ENCODE measurements at regions not wholly inside any gene's neighbourhood (a gene's known extent, or its start where the extent isn't known, plus 50 kb on each side); places are given as distances from the start of the nearest gene placed in this dataset.

GRCh38 chr5:117594166-117594565, 1019.5 kb upstream of the SEMA6A start:
- Histone ChIP-seq H4K8ac (ENCODE audit: low read depth, low read length) (no peak overlapping the region), H3K23ac (ENCODE audit: low read length) (no peak overlapping the region), H3K27ac (ENCODE audit: low read depth, low read length) (no peak overlapping the region), H3K18ac (ENCODE audit: low read length) (no peak overlapping the region), H3K4me3 (ENCODE audit: low read length) (no peak overlapping the region), H3K36me3 (ENCODE audit: control insufficient read depth, insufficient read depth, low read length) (no peaks in the 10 kb centered on the region), H2BK15ac (replicated peaks; ENCODE audit: low read depth) (no peak overlapping the region), H2BK120ac (ENCODE audit: low read depth, low read length) (no peak overlapping the region), H3K56ac (ENCODE audit: low read length) (no peak overlapping the region), H3K79me1 (ENCODE audit: low read length) (no peaks in the 10 kb centered on the region), H3K4me2 (ENCODE audit: low read length) (no peak overlapping the region), H2BK5ac (ENCODE audit: low read length) (no peak overlapping the region), H3K9ac (ENCODE audit: low read length) (no peak overlapping the region), H3K4ac (ENCODE audit: low read depth, low read length) (no peak overlapping the region), H3K79me2 (ENCODE audit: control insufficient read depth, insufficient read depth, low read length) (no peaks in the 10 kb centered on the region), H3K4me1 (ENCODE audit: control insufficient read depth, low read depth, low read length) (no peaks in the 10 kb centered on the region), H2AK5ac (ENCODE audit: low read length) (no peak overlapping the region), H4K5ac (ENCODE audit: low read length) (no peak overlapping the region), H3K27me3 (ENCODE audit: insufficient read depth, low read length, poor library complexity) (no peaks in the 10 kb centered on the region)
- no CpG with 5 or more reads among the region's 4 CpGs for WGBS (ENCODE audit: extremely low coverage, insufficient coverage, low lambda C conversion rate)
- peak; percentile 2 for DNase-seq

GRCh38 chr5:117590944-117591343, 1016.3 kb upstream of the SEMA6A start:
- Histone ChIP-seq H3K79me2 (ENCODE audit: control insufficient read depth, insufficient read depth, low read length) (no peaks in the 10 kb centered on the region), H3K27me3 (ENCODE audit: insufficient read depth, low read length, poor library complexity) (no peaks in the 10 kb centered on the region), H3K9ac (ENCODE audit: low read length) (no peak overlapping the region), H3K23ac (ENCODE audit: low read length) (no peak overlapping the region), H2BK120ac (ENCODE audit: low read depth, low read length) (no peak overlapping the region), H3K18ac (ENCODE audit: low read length) (no peak overlapping the region), H3K4ac (ENCODE audit: low read depth, low read length) (no peak overlapping the region), H3K56ac (ENCODE audit: low read length) (no peak overlapping the region), H2BK5ac (ENCODE audit: low read length) (no peak overlapping the region), H3K4me3 (ENCODE audit: low read length) (no peak overlapping the region), H4K8ac (ENCODE audit: low read depth, low read length) (no peak overlapping the region), H3K27ac (ENCODE audit: low read depth, low read length) (no peak overlapping the region), H3K36me3 (ENCODE audit: control insufficient read depth, insufficient read depth, low read length) (no peaks in the 10 kb centered on the region), H3K4me1 (ENCODE audit: control insufficient read depth, low read depth, low read length) (no peaks in the 10 kb centered on the region), H4K5ac (ENCODE audit: low read length) (no peak overlapping the region), H3K79me1 (ENCODE audit: low read length) (no peaks in the 10 kb centered on the region), H2BK15ac (replicated peaks; ENCODE audit: low read depth) (no peak overlapping the region), H2AK5ac (ENCODE audit: low read length) (no peak overlapping the region), H3K4me2 (ENCODE audit: low read length) (no peak overlapping the region)
- no CpG with 5 or more reads among the region's 1 CpG for WGBS (ENCODE audit: extremely low coverage, insufficient coverage, low lambda C conversion rate)
- peak; percentile 56 for DNase-seq

- H3K27ac ChIP-seq (ENCODE audit: low read depth, low read length): no peak overlapping the region
- no peak overlapping the region for H3K56ac ChIP-seq (ENCODE audit: low read length)
- no peak overlapping the region for H3K23ac ChIP-seq (ENCODE audit: low read length)
- no peaks in the 10 kb centered on the region for H3K79me2 ChIP-seq (ENCODE audit: control insufficient read depth, insufficient read depth, low read length)
- no peak overlapping the region for H3K4me2 ChIP-seq (ENCODE audit: low read length)
- H3K18ac ChIP-seq (ENCODE audit: low read length): no peak overlapping the region
- no peak overlapping the region for H3K4me3 ChIP-seq (ENCODE audit: low read length)
- H3K4ac ChIP-seq (ENCODE audit: low read depth, low read length): no peak overlapping the region
- no CpG with 5 or more reads among the region's 2 CpGs for WGBS (ENCODE audit: extremely low coverage, insufficient coverage, low lambda C conversion rate)
- no peaks in the 10 kb centered on the region for H3K4me1 ChIP-seq (ENCODE audit: control insufficient read depth, low read depth, low read length)
- H3K79me1 ChIP-seq (ENCODE audit: low read length): no peaks in the 10 kb centered on the region
- no peak overlapping the region for H2AK5ac ChIP-seq (ENCODE audit: low read length)
- no peak overlapping the region for H4K8ac ChIP-seq (ENCODE audit: low read depth, low read length)
- no peaks in the 10 kb centered on the region for H3K36me3 ChIP-seq (ENCODE audit: control insufficient read depth, insufficient read depth, low read length)
- H2BK120ac ChIP-seq (ENCODE audit: low read depth, low read length): no peak overlapping the region
- no peak overlapping the region for H2BK15ac ChIP-seq (replicated peaks; ENCODE audit: low read depth)
- no peak overlapping the region for H3K9ac ChIP-seq (ENCODE audit: low read length)
- no peak overlapping the region for H4K5ac ChIP-seq (ENCODE audit: low read length)
- H2BK5ac ChIP-seq (ENCODE audit: low read length): no peak overlapping the region
- no peak for DNase-seq
- H3K27me3 ChIP-seq (ENCODE audit: insufficient read depth, low read length, poor library complexity): no peaks in the 10 kb centered on the region
Observed at GRCh38 chr5:117588611-117589010, 1014.0 kb upstream of the SEMA6A start.

- Histone ChIP-seq H3K56ac (ENCODE audit: low read length) (no peak overlapping the region), H4K5ac (ENCODE audit: low read length) (no peak overlapping the region), H3K18ac (ENCODE audit: low read length) (no peak overlapping the region), H4K8ac (ENCODE audit: low read depth, low read length) (no peak overlapping the region), H3K23ac (ENCODE audit: low read length) (no peak overlapping the region), H3K4me3 (ENCODE audit: low read length) (no peak overlapping the region), H3K4me2 (ENCODE audit: low read length) (no peak overlapping the region), H3K27ac (ENCODE audit: low read depth, low read length) (no peak overlapping the region), H3K9ac (ENCODE audit: low read length) (no peak overlapping the region), H3K79me1 (ENCODE audit: low read length) (no peaks in the 10 kb centered on the region), H3K4me1 (ENCODE audit: control insufficient read depth, low read depth, low read length) (no peaks in the 10 kb centered on the region), H2BK5ac (ENCODE audit: low read length) (no peak overlapping the region), H3K79me2 (ENCODE audit: control insufficient read depth, insufficient read depth, low read length) (no peaks in the 10 kb centered on the region), H3K4ac (ENCODE audit: low read depth, low read length) (no peak overlapping the region), H3K27me3 (ENCODE audit: insufficient read depth, low read length, poor library complexity) (no peaks in the 10 kb centered on the region), H3K36me3 (ENCODE audit: control insufficient read depth, insufficient read depth, low read length) (no peaks in the 10 kb centered on the region), H2AK5ac (ENCODE audit: low read length) (no peak overlapping the region), H2BK15ac (replicated peaks; ENCODE audit: low read depth) (no peak overlapping the region), H2BK120ac (ENCODE audit: low read depth, low read length) (no peak overlapping the region)
- WGBS (ENCODE audit: extremely low coverage, insufficient coverage, low lambda C conversion rate): no CpG with 5 or more reads among the region's 1 CpG
- no peak for DNase-seq
Observed at GRCh38 chr5:117587111-117587510, 1012.5 kb upstream of the SEMA6A start.

- no peaks in the 10 kb centered on the region for H3K4me1 ChIP-seq (ENCODE audit: control insufficient read depth, low read depth, low read length)
Observed at GRCh38 chr5:117568622-117569021, 994.0 kb upstream of the SEMA6A start.

GRCh38 chr5:117568126-117568525, 993.5 kb upstream of the SEMA6A start:
- Histone ChIP-seq H3K36me3 (ENCODE audit: control insufficient read depth, insufficient read depth, low read length) (no peaks in the 10 kb centered on the region), H2BK15ac (replicated peaks; ENCODE audit: low read depth) (no peak overlapping the region), H3K4me2 (ENCODE audit: low read length) (no peak overlapping the region), H2AK5ac (ENCODE audit: low read length) (no peak overlapping the region), H4K8ac (ENCODE audit: low read depth, low read length) (no peak overlapping the region), H3K27ac (ENCODE audit: low read depth, low read length) (no peak overlapping the region), H2BK120ac (ENCODE audit: low read depth, low read length) (no peak overlapping the region), H3K4me1 (ENCODE audit: control insufficient read depth, low read depth, low read length) (no peaks in the 10 kb centered on the region), H2BK5ac (ENCODE audit: low read length) (no peak overlapping the region), H3K79me1 (ENCODE audit: low read length) (no peaks in the 10 kb centered on the region), H3K9ac (ENCODE audit: low read length) (no peak overlapping the region), H3K27me3 (ENCODE audit: insufficient read depth, low read length, poor library complexity) (no peaks in the 10 kb centered on the region), H3K23ac (ENCODE audit: low read length) (no peak overlapping the region), H3K18ac (ENCODE audit: low read length) (no peak overlapping the region), H4K5ac (ENCODE audit: low read length) (no peak overlapping the region), H3K79me2 (ENCODE audit: control insufficient read depth, insufficient read depth, low read length) (no peaks in the 10 kb centered on the region), H3K4ac (ENCODE audit: low read depth, low read length) (no peak overlapping the region), H3K4me3 (ENCODE audit: low read length) (no peak overlapping the region), H3K56ac (ENCODE audit: low read length) (no peak overlapping the region)
- no CpG with 5 or more reads among the region's 2 CpGs for WGBS (ENCODE audit: extremely low coverage, insufficient coverage, low lambda C conversion rate)
- no peak for DNase-seq

More at GRCh38 chr5:117568622-117569021, 994.0 kb upstream of the SEMA6A start:
- DNase-seq: no peak
- Histone ChIP-seq H3K4ac (ENCODE audit: low read depth, low read length) (no peak overlapping the region), H3K4me2 (ENCODE audit: low read length) (no peak overlapping the region), H3K27me3 (ENCODE audit: insufficient read depth, low read length, poor library complexity) (no peaks in the 10 kb centered on the region), H3K27ac (ENCODE audit: low read depth, low read length) (no peak overlapping the region), H2BK15ac (replicated peaks; ENCODE audit: low read depth) (no peak overlapping the region), H3K56ac (ENCODE audit: low read length) (no peak overlapping the region), H3K9ac (ENCODE audit: low read length) (no peak overlapping the region), H4K8ac (ENCODE audit: low read depth, low read length) (no peak overlapping the region), H2BK5ac (ENCODE audit: low read length) (no peak overlapping the region), H3K4me3 (ENCODE audit: low read length) (no peak overlapping the region), H3K36me3 (ENCODE audit: control insufficient read depth, insufficient read depth, low read length) (no peaks in the 10 kb centered on the region), H3K79me1 (ENCODE audit: low read length) (no peaks in the 10 kb centered on the region), H3K23ac (ENCODE audit: low read length) (no peak overlapping the region), H4K5ac (ENCODE audit: low read length) (no peak overlapping the region), H2BK120ac (ENCODE audit: low read depth, low read length) (no peak overlapping the region), H3K79me2 (ENCODE audit: control insufficient read depth, insufficient read depth, low read length) (no peaks in the 10 kb centered on the region), H2AK5ac (ENCODE audit: low read length) (no peak overlapping the region), H3K18ac (ENCODE audit: low read length) (no peak overlapping the region)
- WGBS (ENCODE audit: extremely low coverage, insufficient coverage, low lambda C conversion rate): no CpG with 5 or more reads among the region's 1 CpG
